ENCODE measurements at regions not wholly inside any gene's neighbourhood (a gene's known extent, or its start where the extent isn't known, plus 50 kb on each side); places are given as distances from the start of the nearest gene placed in this dataset.

GRCh38 chr11:19321351-19321750, 80.6 kb upstream of the E2F8 start:
- no peak for DNase-seq

GRCh38 chr11:19320827-19321226, 80.1 kb upstream of the E2F8 start:
- no peak for DNase-seq

- DNase-seq = no peak
Measured at GRCh38 chr11:19316434-19316833, 75.7 kb upstream of the E2F8 start.

- DNase-seq = no peak
Measured at GRCh38 chr11:19315511-19315910, 74.8 kb upstream of the E2F8 start.

GRCh38 chr11:19313140-19313539, 72.4 kb upstream of the E2F8 start:
- no peak for DNase-seq

GRCh38 chr11:19311308-19312030, 70.7 kb upstream of the E2F8 start:
- peak; percentile 55 for DNase-seq

- DNase-seq = no peak
Measured at GRCh38 chr11:19307498-19307897, 66.8 kb upstream of the E2F8 start.

GRCh38 chr11:19306179-19306944, 65.6 kb upstream of the E2F8 start:
- DNase-seq = no peak

GRCh38 chr11:19301361-19301760, 60.6 kb upstream of the E2F8 start:
- DNase-seq = no peak

- DNase-seq = peak; percentile 37
Measured at GRCh38 chr11:19294444-19294843, 53.7 kb upstream of the E2F8 start.

GRCh38 chr11:19291064-19291463, 50.3 kb upstream of the E2F8 start:
- DNase-seq = no peak

Measured in hematopoietic multipotent progenitor cell treated with erythropoietin and hydrocortisone succinate and interleukin-3 and kit ligand, for 8 days (in vitro differentiated cells).